PC-3 (cell line): ENCODE measurements at regions not wholly inside any gene's neighbourhood (a gene's known extent, or its start where the extent isn't known, plus 50 kb on each side); places are given as distances from the start of the nearest gene placed in this dataset.
A peak's percentile ranks its signal among the peaks of the same experiment; 100 is the strongest.

ENCODE experiments used
- ATAC-seq: fragments of 200-7000 bp; cut with Tn5 transposase; 2 replicates; pipeline ENCODE4 v1.9.1; 2020; ENCODE audit warnings: mild to moderate bottlenecking, moderate library complexity
- BruUV-seq: library from RNA; stranded (reverse); fragments of 400-500 nt; replicated peaks from 2 replicates; lab custom pipeline; 2021; lab: Mats Ljungman, UMichigan
- CTCF ChIA-PET: fragments of 300-600 bp; sonication (Branson Sonifier 250); formaldehyde crosslinking; loops from one replicate; lab custom pipeline; 2022; ENCODE audit warnings: antibody characterized with exemption; lab: Charles Lee
- POLR2A ChIA-PET: fragments of 300-600 bp; sonication (Branson Sonifier 250); formaldehyde crosslinking; loops from one replicate; lab custom pipeline; 2022; ENCODE audit warnings: antibody characterized with exemption; ENCODE audit not compliant: unreplicated experiment; lab: Charles Lee
- DNase-seq: peaks from one replicate; pipeline ENCODE4 v3.0.0-alpha.2; 2015
- H2AFZ ChIP-seq: fragments of 300-600 bp; sonication (generic); 2 replicates; pipeline ENCODE4 v1.6.0; 2016; ENCODE audit warnings: antibody characterized with exemption, low read length
- H3F3A ChIP-seq: fragments of 300-600 bp; sonication (generic); one replicate; pipeline ENCODE4 v1.6.0; 2017; ENCODE audit warnings: antibody characterized with exemption, low read length, control low read depth, mild to moderate bottlenecking; ENCODE audit not compliant: unreplicated experiment
- H3K27ac ChIP-seq: fragments of 300-600 bp; sonication (generic); 2 replicates; pipeline ENCODE4 v1.5.1; 2016; ENCODE audit warnings: mild to moderate bottlenecking, low read length
- H3K27me3 ChIP-seq: fragments of 300-600 bp; sonication (generic); 2 replicates; pipeline ENCODE4 v1.6.1; 2016; ENCODE audit warnings: low read length, mixed read lengths
- H3K36me3 ChIP-seq: fragments of 300-600 bp; sonication (generic); 2 replicates; pipeline ENCODE4 v1.6.1; 2016; ENCODE audit warnings: low read depth, mixed run types, low read length, mixed read lengths
- H3K4me1 ChIP-seq: fragments of 300-600 bp; sonication (generic); 2 replicates; pipeline ENCODE4 v1.5.1; 2016; ENCODE audit warnings: low read length; ENCODE audit not compliant: insufficient read depth
- H3K4me2 ChIP-seq: fragments of 300-600 bp; sonication (generic); 2 replicates; pipeline ENCODE4 v1.6.0; 2016; ENCODE audit warnings: low read length
- H3K4me3 ChIP-seq: fragments of 300-600 bp; sonication (generic); 2 replicates; pipeline ENCODE4 v1.5.1; 2016; ENCODE audit warnings: mild to moderate bottlenecking, low read length, mixed read lengths
- H3K79me2 ChIP-seq: fragments of 300-600 bp; sonication (generic); 2 replicates; pipeline ENCODE4 v1.6.1; 2017; ENCODE audit warnings: low read length, mixed read lengths
- H3K9ac ChIP-seq: fragments of 300-600 bp; sonication (generic); 2 replicates; pipeline ENCODE4 v1.6.0; 2016; ENCODE audit warnings: mild to moderate bottlenecking, low read length
- H3K9me2 ChIP-seq: fragments of 300-600 bp; sonication (generic); replicated peaks from 2 replicates; pipeline ENCODE4 v1.6.1; 2016; ENCODE audit warnings: mixed run types, low read length, mixed read lengths
- H3K9me3 ChIP-seq: fragments of 300-600 bp; sonication (generic); 2 replicates; pipeline ENCODE4 v1.6.1; 2016; ENCODE audit warnings: low read length, mixed read lengths
- H4K20me1 ChIP-seq: fragments of 300-600 bp; sonication (generic); 2 replicates; pipeline ENCODE4 v1.6.1; 2016; ENCODE audit warnings: low read length, mixed read lengths
- CTCF ChIP-seq: fragments of 300-600 bp; sonication (generic); conservative IDR thresholded peaks from 2 replicates; pipeline ENCODE4 v1.5.1; 2017; ENCODE audit warnings: antibody characterized with exemption, low read depth, mild to moderate bottlenecking, low read length
- EZH2 ChIP-seq: fragments of 300-600 bp; sonication (generic); IDR thresholded peaks from one replicate; pipeline ENCODE4 v1.6.1; 2017; ENCODE audit warnings: antibody characterized with exemption, mild to moderate bottlenecking, low read length; ENCODE audit not compliant: unreplicated experiment
- EZH2phosphoT487 ChIP-seq: fragments of 300-600 bp; sonication (generic); IDR thresholded peaks from 2 replicates; pipeline ENCODE4 v1.6.1; 2018; ENCODE audit warnings: mild to moderate bottlenecking, antibody characterized with exemption, low read length, borderline replicate concordance
- intact Hi-C: fragments of 100-400 bp; cut with micrococcal nuclease; formaldehyde crosslinking; loops from 2 replicates; pipeline ENCODE4 v1.9.0; 2023

- H3K27me3 ChIP-seq: no peaks in the 10 kb centered on the region
- peaks cover 9% of the 10 kb centered on the region for H3K4me1 ChIP-seq
- CTCF ChIA-PET: no interaction called here
- DNase-seq: peak; percentile 30
- H3K4me3 ChIP-seq: no peak overlapping the region
- no peaks in the 10 kb centered on the region for H4K20me1 ChIP-seq
- no peak overlapping the region for H3K4me2 ChIP-seq
- H3K9me2 ChIP-seq: no peaks in the 10 kb centered on the region
- H3K27ac ChIP-seq: no peak overlapping the region
- H3K9me3 ChIP-seq: no peaks in the 10 kb centered on the region
- POLR2A ChIA-PET: no interaction called here
- intact Hi-C loops: no loop called here
- H3K9ac ChIP-seq: no peak overlapping the region
- no peak overlapping the region for H2AFZ ChIP-seq
- BruUV-seq: no TSS peak
- H3F3A ChIP-seq: no peaks in the 10 kb centered on the region
- TF ChIP-seq CTCF: no peak
- TF ChIP-seq EZH2phosphoT487: no peak
- TF ChIP-seq EZH2: no peak
- H3K79me2 ChIP-seq: no peaks in the 10 kb centered on the region
- H3K36me3 ChIP-seq: no peaks in the 10 kb centered on the region
- ATAC-seq: peak; percentile 31; the same call in 1 of the 2 replicates
Measured at GRCh38 chr5:143456952-143457547, 53.6 kb upstream of the NR3C1 start.

GRCh38 chr5:143454936-143455516, 51.5 kb upstream of the NR3C1 start:
- Histone ChIP-seq H2AFZ (no peak overlapping the region), H3K4me1 (peaks cover 9% of the 10 kb centered on the region), H4K20me1 (no peaks in the 10 kb centered on the region), H3K4me3 (no peak overlapping the region), H3K27me3 (no peaks in the 10 kb centered on the region), H3K36me3 (no peaks in the 10 kb centered on the region), H3K27ac (no peak overlapping the region), H3F3A (no peaks in the 10 kb centered on the region), H3K4me2 (no peak overlapping the region), H3K9me3 (no peaks in the 10 kb centered on the region), H3K79me2 (no peaks in the 10 kb centered on the region), H3K9ac (no peak overlapping the region), H3K9me2 (no peaks in the 10 kb centered on the region)
- BruUV-seq: no TSS peak
- DNase-seq (no peak), ATAC-seq (no peak)
- intact Hi-C loops: no loop called here
- no peak for TF ChIP-seq CTCF
- TF ChIP-seq EZH2phosphoT487: no peak
- no peak for TF ChIP-seq EZH2
- CTCF ChIA-PET: no interaction called here
- POLR2A ChIA-PET: no interaction called here

GRCh38 chr5:143453720-143454119, 50.2 kb upstream of the NR3C1 start:
- TF ChIP-seq EZH2: no peak
- TF ChIP-seq CTCF: no peak
- no peak for TF ChIP-seq EZH2phosphoT487
- ChIA-PET POLR2A (no interaction called here), CTCF (no interaction called here)
- Histone ChIP-seq H3K36me3 (no peaks in the 10 kb centered on the region), H2AFZ (no peak overlapping the region), H3F3A (no peaks in the 10 kb centered on the region), H3K27me3 (no peaks in the 10 kb centered on the region), H3K9me2 (no peaks in the 10 kb centered on the region), H3K4me3 (no peak overlapping the region), H3K4me2 (no peak overlapping the region), H3K9ac (no peak overlapping the region), H3K27ac (no peak overlapping the region), H3K4me1 (peaks cover 9% of the 10 kb centered on the region), H4K20me1 (no peaks in the 10 kb centered on the region), H3K9me3 (no peaks in the 10 kb centered on the region), H3K79me2 (no peaks in the 10 kb centered on the region)
- ATAC-seq: no peak
- DNase-seq: no peak
- intact Hi-C loops: no loop called here
- BruUV-seq: no TSS peak
